ENCODE measurements at regions not wholly inside any gene's neighbourhood (a gene's known extent, or its start where the extent isn't known, plus 50 kb on each side); places are given as distances from the start of the nearest gene placed in this dataset.

GRCh38 chr11:15489281-15489680 lies 374.6 kb downstream of the INSC start:
- no peak for DNase-seq (ENCODE audit: low read depth)

DNA sequence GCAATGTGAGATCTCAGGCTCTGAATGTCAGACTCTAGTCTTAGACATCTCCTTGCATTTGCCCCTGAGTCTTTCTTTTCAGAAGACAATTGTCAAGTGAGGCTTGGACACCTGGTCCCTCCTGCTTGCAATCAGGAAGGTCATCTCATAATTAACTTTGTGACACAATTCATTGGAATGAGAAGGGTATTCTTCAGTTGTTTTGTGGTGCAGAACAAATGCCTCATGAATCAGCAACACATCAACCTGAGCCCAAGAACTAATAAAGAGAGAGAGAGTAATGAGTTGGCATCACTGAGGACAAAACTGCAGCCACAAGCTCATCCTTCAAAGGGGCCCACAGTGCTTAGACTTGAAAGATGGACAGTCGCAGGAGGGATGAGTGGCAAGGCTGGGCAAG lies 375.8 kb downstream of the INSC start:
- no peak for DNase-seq (ENCODE audit: low read depth)

GRCh38 chr11:15493066-15493465 lies 378.3 kb downstream of the INSC start:
- no peak for DNase-seq (ENCODE audit: low read depth)

- DNase-seq (ENCODE audit: low read depth): no peak
These were observed 379.3 kb downstream of the INSC start for GRCh38 chr11:15493921-15494620.

- DNase-seq (ENCODE audit: low read depth): no peak
These were observed 380.0 kb downstream of the INSC start for GRCh38 chr11:15494740-15495139.

DNA sequence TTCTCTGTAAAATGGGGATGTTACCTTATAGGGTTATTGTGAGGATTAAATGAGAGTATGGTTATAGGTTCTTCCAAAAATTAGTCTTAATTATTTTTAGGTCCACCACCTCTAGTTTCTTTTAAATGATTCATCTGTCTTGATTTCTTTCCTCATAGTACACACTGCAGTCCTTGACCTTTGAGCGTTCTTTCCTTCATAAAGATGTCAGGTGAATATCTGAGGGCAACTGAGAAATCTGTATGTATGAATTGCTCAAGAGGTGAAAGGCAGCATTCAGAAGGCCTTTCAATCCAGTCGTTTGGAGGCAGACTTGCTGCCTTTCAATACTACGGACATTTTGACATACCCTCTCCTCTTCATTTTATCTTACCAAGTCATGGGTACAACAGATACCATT lies 380.7 kb downstream of the INSC start:
- no peak for DNase-seq (ENCODE audit: low read depth)

DNA sequence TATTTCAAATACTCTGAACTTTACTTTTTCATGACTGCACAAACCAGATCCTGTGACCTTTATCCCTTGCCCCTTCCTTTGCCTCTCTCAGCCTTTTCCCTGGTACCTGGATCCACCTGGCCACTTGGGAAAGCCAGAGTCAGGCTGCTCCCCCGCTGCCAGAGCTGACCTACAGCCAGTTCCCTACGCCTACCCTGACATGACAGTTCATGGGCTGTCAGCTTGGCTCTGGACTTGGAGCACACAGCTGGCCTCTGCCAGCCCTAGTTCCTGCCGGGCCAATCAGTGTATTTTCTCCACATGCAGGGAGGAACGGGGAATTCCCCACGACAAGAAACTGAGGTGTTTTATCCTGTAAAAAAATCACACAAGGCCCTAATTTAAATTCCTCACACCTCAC lies 382.6 kb downstream of the INSC start:
- no peak for DNase-seq (ENCODE audit: low read depth)

DNA sequence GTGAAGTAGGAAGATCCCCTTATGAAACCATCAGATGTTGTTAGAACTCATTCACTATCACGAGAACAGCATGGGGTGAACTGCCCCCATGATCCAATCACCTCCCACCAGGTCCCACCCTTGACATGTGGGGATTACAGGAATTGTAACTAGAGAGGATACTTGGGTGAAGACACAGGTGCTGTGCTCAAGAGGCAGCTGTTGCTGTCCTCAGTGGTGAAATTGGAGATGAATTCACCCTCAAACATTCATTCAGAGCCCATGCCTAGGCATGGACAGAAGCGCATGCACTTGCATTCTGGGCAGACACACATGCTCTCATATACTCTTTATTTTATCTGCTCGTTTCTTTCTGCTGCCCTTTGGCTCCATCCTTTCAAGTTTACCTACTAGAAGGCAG lies 385.0 kb downstream of the INSC start:
- no peak for DNase-seq (ENCODE audit: low read depth)

DNA sequence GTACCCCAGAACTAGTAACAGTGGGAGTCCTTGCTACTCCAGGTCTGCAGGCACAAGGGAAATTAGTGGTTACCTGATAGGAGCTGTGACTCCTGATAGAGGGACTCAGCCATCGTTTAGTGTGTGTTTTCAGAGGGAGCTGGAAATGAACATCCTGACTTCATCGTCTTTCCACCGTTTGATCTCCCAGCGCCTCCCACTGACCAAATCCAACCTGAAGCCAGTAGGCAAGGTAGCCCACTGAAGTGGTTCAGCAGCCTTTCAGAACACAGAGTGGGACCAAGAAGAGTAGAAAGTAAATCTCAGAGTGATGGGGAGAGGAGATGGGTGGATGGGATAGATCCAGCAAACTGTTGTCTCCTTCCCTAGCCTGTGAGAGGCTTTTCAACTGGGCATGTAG lies 385.9 kb downstream of the INSC start:
- no peak for DNase-seq (ENCODE audit: low read depth)

- DNase-seq (ENCODE audit: low read depth): no peak
These were observed 386.8 kb downstream of the INSC start for GRCh38 chr11:15501566-15501965.

DNA sequence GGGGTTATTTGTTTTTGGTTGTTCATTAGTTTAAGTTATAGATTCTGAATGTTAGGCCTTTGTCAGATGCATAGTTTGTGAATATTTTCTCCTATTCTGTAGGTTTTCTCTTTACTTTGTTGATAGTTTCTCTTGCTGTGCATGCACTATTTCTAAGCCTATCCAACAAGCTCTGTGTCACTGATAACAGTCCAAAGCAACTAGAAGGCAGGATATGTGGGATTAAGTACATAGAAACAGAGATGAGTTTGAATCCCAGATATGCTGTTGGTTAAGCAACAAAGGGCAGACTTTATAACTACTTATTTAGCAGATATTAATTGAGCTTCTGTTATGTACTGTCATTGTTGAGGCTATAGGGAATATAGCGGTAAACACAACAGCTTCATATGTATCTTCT lies 390.4 kb downstream of the INSC start:
- no peak for DNase-seq (ENCODE audit: low read depth)

DNA sequence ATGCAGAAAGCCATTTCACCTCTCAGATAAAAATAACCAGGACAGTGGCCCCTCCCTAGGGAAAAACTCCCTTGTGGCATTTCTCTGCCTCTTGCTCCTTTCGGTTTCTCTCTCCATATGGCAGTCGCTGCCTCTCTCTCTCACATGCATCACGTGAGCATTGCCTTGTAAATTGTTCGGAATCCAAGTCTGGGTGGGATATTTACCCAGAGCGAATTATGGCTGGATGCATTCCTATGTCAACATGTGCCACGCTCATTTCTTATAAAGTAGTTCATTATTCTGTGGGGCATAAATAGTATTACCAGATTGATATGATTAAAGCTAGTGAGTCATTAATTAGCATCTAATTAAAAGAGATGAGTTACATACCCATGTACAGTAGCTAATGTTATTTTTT lies 392.9 kb downstream of the INSC start:
- no peak for DNase-seq (ENCODE audit: low read depth)

DNA sequence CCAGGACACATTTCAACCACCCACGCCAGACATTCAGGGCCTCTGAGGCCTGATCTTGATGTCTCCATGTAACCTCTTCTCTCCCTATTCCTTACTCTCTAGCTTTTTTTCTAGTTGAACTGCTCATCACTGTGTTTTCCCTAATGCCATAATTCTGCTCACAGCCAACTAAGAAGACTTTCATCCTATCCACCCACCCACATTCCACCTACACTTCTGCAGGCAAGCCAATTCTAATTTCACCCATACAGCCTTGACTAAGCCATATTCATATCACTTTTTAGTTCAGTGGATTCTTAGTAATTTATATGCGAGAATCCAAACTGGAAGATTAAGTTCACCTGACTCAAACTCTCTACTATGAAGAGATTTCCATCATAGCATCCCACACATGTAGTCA lies 394.4 kb downstream of the INSC start:
- no peak for DNase-seq (ENCODE audit: low read depth)

DNA sequence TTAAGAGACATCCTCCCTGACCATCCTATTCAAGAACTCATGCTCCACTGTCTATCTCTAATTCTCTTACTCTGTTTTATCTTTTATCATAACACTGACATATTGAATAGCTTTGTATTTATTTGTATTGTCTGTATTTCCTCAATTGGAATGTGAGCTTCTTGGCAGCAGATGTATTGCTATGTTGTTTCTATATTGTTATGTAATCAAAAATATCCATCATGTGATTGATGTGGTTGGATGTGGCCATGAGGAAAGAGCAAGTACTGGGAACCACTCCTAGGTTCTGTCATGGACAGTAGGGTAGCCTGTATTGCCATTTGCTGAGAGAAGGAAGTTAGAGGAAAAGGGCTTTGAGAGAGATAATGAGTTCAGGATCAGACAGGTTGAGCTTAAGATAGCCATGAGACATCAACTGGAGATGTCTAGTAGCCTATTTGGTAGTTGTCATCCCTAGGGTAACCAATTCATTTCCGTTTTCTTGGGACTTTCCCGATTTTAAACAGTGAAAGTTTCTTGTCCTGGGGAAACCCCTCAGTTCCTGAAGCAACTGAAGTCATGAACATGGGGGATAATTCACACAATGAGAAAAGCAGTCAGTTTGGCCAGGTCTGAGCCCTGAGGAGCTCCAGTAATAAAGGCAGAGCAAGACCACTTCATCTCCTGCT lies 404.5 kb downstream of the INSC start:
- no peak for DNase-seq (ENCODE audit: low read depth)

GRCh38 chr11:15519911-15520310 lies 405.2 kb downstream of the INSC start:
- no peak for DNase-seq (ENCODE audit: low read depth)

DNA sequence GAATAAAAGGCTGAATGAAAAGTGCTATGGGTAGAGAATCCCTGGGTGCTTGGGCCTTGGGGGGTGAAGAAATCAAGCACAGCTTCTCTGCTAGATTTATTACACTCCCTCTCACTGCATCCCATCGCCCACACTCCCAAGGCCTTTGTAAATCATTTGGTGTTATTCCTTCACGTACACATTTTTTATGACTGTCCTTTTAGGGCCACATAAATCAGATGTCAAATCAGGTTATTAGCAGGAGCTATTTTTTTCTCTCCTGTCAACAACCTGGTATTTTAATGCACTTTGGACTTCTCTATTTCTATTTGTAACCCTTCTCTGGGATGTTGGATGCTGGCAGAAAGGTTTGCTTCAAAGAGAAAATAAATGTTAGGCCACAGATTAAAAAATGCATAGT lies 408.8 kb downstream of the INSC start:
- DNase-seq (ENCODE audit: low read depth): no peak

GRCh38 chr11:15525582-15525981 lies 410.9 kb downstream of the INSC start:
- no peak for DNase-seq (ENCODE audit: low read depth)

GRCh38 chr11:15526032-15526431 lies 411.3 kb downstream of the INSC start:
- DNase-seq (ENCODE audit: low read depth): no peak

GRCh38 chr11:15526859-15527450 lies 412.2 kb downstream of the INSC start:
- DNase-seq (ENCODE audit: low read depth): no peak

GRCh38 chr11:15532432-15532831 lies 417.7 kb downstream of the INSC start:
- DNase-seq (ENCODE audit: low read depth): no peak

- no peak for DNase-seq (ENCODE audit: low read depth)
These were observed 419.5 kb downstream of the INSC start for GRCh38 chr11:15534266-15534665.

DNA sequence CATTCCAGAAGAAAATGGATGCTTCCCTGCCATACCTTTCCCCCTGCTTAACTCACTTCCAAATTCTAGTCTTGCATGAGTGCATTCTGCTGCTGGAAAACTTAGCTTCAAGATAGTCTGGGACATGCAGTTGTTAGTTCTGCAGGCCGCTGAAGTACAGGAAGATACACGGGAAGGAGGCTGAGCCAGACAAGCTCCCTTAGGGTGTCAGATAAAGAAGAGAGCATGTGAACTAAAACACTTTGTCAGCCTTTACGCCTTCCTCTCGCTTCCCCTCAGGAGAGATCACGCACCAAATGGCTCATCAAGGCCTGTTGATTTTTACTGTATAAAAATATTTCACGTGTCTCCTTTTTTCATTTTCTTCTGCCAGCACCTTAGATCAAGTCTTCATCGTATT lies 420.7 kb downstream of the INSC start:
- no peak for DNase-seq (ENCODE audit: low read depth)

DNA sequence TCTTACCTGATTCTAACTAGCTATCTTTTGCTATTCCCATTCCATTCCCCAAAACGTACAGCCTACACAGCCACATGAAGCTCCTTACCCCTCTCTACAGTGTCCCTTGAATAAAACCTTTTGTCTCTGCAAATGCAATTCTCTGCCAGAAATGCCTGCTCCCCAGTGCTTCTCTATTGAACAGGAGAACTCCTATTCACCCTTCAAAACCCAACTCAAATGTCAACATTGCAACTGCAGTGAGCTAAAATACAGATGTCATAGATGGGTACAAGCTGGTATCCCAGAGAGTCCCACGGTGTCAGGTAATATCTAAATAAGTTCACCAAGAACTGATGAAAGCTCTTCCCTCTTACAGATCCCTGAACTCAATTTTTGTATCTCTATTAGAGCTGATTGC lies 421.7 kb downstream of the INSC start:
- no peak for DNase-seq (ENCODE audit: low read depth)

DNA sequence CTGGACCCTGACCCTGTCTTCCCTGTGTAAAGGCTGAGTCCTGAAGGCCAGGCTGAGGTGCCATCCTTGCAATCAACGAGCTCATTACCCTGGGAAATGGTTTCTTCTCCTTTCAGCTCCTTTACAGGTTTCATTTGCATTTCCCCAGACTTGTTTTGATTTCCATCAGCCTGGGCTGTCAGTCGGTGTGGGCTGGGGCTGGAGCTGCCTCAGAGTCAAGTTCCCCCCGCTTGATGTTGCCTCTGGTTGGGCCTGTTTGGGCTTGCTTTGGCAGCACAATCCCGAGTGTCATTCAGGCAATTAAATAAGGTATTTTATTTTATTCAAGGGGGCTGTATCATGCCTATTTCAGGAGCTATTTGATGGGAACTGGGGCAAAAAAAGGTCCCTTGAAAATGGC lies 424.9 kb downstream of the INSC start:
- DNase-seq (ENCODE audit: low read depth): no peak
